ENCODE measurements at regions not wholly inside any gene's neighbourhood (a gene's known extent, or its start where the extent isn't known, plus 50 kb on each side); places are given as distances from the start of the nearest gene placed in this dataset.

DNA sequence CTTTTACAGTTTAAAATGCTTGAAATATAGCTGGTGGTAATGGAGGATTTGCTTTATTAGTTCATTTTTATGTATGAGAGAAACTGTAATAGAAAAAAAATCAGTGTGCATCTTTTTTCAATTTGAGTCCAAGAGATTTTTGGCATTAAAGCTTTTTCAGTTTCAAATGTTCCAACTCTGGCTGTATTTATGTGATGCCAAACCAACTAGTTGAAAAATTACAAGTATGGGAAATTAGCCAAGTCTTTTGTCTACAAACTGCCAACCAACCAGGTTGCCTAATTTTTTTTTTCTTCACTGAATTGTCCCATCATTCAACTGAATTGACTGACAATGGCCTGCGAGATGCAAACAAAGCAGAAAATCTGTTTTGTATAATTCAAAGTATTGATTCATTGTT lies 95.7 kb downstream of the ICOS start:
- no peak overlapping the region for H3K4me3 ChIP-seq
- no peak for DNase-seq (ENCODE audit: low spot score)
- no peak overlapping the region for H3K27ac ChIP-seq
- TF ChIP-seq, protein P1, sequence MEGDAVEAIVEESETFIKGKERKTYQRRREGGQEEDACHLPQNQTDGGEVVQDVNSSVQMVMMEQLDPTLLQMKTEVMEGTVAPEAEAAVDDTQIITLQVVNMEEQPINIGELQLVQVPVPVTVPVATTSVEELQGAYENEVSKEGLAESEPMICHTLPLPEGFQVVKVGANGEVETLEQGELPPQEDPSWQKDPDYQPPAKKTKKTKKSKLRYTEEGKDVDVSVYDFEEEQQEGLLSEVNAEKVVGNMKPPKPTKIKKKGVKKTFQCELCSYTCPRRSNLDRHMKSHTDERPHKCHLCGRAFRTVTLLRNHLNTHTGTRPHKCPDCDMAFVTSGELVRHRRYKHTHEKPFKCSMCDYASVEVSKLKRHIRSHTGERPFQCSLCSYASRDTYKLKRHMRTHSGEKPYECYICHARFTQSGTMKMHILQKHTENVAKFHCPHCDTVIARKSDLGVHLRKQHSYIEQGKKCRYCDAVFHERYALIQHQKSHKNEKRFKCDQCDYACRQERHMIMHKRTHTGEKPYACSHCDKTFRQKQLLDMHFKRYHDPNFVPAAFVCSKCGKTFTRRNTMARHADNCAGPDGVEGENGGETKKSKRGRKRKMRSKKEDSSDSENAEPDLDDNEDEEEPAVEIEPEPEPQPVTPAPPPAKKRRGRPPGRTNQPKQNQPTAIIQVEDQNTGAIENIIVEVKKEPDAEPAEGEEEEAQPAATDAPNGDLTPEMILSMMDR (IDR thresholded peaks at IDR 0.05), result no peak

GRCh38 chr2:204033611-204034495 lies 97.3 kb downstream of the ICOS start:
- DNase-seq (ENCODE audit: low spot score), result no peak
- TF ChIP-seq, protein P1 (IDR thresholded peaks at IDR 0.05), result no peak
- H3K4me3 ChIP-seq, result no peak overlapping the region

GRCh38 chr2:204036706-204037105 lies 100.1 kb downstream of the ICOS start:
- Histone ChIP-seq H3K27ac (no peak overlapping the region), H3K4me3 (no peak overlapping the region)
- DNase-seq (ENCODE audit: low spot score), result no peak
- TF ChIP-seq, protein P1 (IDR thresholded peaks at IDR 0.05), result no peak

More at GRCh38 chr2:204033611-204034495, 97.3 kb downstream of the ICOS start:
- no peak overlapping the region for H3K27ac ChIP-seq

DNA sequence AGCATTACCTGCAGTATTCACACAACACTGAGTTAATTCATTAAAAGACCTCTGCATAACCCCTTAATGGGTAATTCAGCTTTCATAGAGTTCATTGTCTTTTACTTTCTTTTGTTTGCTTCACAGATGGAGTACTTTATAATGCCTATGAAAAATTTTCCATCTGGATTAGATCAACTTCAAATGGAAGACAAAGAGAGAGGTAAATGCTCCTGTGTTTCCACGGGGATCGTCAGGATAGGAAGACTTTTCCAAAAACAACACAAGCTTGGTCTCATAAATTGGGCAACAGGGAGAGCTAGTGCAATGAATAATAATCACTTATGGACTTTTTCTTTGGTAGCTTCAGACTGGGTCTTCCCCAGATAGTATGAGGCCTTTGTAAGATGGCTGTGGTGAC lies 100.7 kb downstream of the ICOS start:
- Histone ChIP-seq H3K27ac (no peak overlapping the region), H3K4me3 (no peak overlapping the region)
- DNase-seq (ENCODE audit: low spot score), result no peak
- TF ChIP-seq, protein P1 (IDR thresholded peaks at IDR 0.05), result no peak

DNA sequence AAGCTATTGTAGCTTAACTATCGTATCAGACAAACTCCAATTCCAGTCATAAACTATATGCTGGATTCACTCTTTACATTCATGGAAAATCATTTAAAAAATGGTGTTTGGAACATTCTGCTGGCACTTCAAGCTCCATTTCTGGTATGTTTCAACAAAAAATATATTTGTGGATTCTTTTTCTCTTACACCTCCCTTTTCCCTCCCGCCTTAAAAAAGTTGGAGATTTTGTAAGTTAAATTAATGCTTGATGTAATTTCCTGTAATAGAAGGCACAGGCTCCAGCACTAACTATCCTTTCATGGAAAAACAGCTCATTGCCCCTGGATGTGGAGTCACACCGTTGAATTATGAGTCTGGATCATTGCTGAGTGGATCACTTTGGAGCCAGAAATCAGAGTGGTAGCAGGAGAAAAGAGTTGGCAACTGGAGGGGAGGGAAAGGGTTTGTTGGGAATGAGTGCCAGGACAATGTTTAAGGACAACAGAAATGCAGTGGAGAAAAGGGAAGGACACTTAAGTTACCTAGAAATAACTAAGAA lies 102.8 kb downstream of the ICOS start:
- no peak for DNase-seq (ENCODE audit: low spot score)
- no peak overlapping the region for H3K27ac ChIP-seq
- H3K4me3 ChIP-seq, result no peak overlapping the region
- TF ChIP-seq, protein P1 (IDR thresholded peaks at IDR 0.05), result no peak

GRCh38 chr2:204040016-204040415 lies 103.5 kb downstream of the ICOS start:
- DNase-seq (ENCODE audit: low spot score), result no peak
- TF ChIP-seq, protein P1 (IDR thresholded peaks at IDR 0.05), result no peak
- no peak overlapping the region for H3K4me3 ChIP-seq
- no peak overlapping the region for H3K27ac ChIP-seq

- TF ChIP-seq, protein P1 (IDR thresholded peaks at IDR 0.05), result no peak
- no peak overlapping the region for H3K27ac ChIP-seq
- DNase-seq (ENCODE audit: low spot score), result no peak
- H3K4me3 ChIP-seq, result no peak overlapping the region
Observed at GRCh38 chr2:204042401-204042800, 105.8 kb downstream of the ICOS start.
